HCT116 (cell line): ENCODE measurements at regions not wholly inside any gene's neighbourhood (a gene's known extent, or its start where the extent isn't known, plus 50 kb on each side); places are given as distances from the start of the nearest gene placed in this dataset.

ENCODE experiments used
- ATAC-seq: fragments of 200-7000 bp; cut with Tn5 transposase; 2 replicates; pipeline ENCODE4 v1.9.1; 2020; ENCODE audit warnings: mild to moderate bottlenecking, moderate library complexity
- BruUV-seq: library from RNA; stranded (reverse); fragments of 400-500 nt; replicated peaks from 2 replicates; lab custom pipeline; 2021; lab: Mats Ljungman, UMichigan
- CTCF ChIA-PET: fragments of 300-600 bp; sonication (Branson Sonifier 250); formaldehyde crosslinking; loops from one replicate; lab custom pipeline; 2021; ENCODE audit warnings: antibody characterized with exemption; lab: Charles Lee
- POLR2A ChIA-PET: fragments of 300-600, 350-600 bp; sonication (Branson Sonifier 250); formaldehyde crosslinking; loops from one replicate; lab custom pipeline; 2021; ENCODE audit warnings: antibody characterized with exemption; lab: Charles Lee
- RAD21 ChIA-PET, 2 experiments: fragments of 300-600 bp; sonication (Branson Sonifier 250); formaldehyde crosslinking; loops; one replicate each; lab custom pipeline; 2023; ENCODE audit warnings: low total read pairs in 2 of 2; ENCODE audit not compliant: uncharacterized antibody in 2 of 2, unreplicated experiment in 2 of 2, low non-redundant PET in 1 of 2; lab: Charles Lee
- DNase-seq: peaks from one replicate; pipeline ENCODE4 v3.0.0-alpha.2; 2010; ENCODE audit warnings: low read depth, low spot score
- H2AFZ ChIP-seq: fragments of 200-600 bp; shearing (Covaris generic), sonication (generic); 2 replicates; pipeline ENCODE4 v1.6.1; 2017; ENCODE audit warnings: low read depth, mixed run types, mixed read lengths, antibody characterized with exemption, low read length; ENCODE audit not compliant: poor library complexity, severe bottlenecking
- H3K27ac ChIP-seq: 2 replicates; pipeline ENCODE4 v1.5.1; 2012; ENCODE audit warnings: low read depth, low read length
- H3K27me3 ChIP-seq: fragments of 200-600 bp; sonication (generic); 2 replicates; pipeline ENCODE4 v1.6.1; 2016; ENCODE audit warnings: mixed run types, low read length, mixed read lengths; ENCODE audit not compliant: insufficient read depth
- H3K36me3 ChIP-seq, 2 experiments: fragments of 200-500 bp in 1 of 2; fragments of 200-600 bp in 1 of 2; sonication (Bioruptor generic) in 1 of 2; sonication (generic) in 1 of 2; 2 replicates each; pipeline versions ENCODE4 v1.5.1 to v1.6.1; 2014 to 2016; ENCODE audit warnings: low read length in 2 of 2, inconsistent platforms in 1 of 2, mixed read lengths in 1 of 2, mixed run types in 1 of 2; ENCODE audit not compliant: insufficient read depth in 2 of 2, control insufficient read depth in 1 of 2
- H3K4me1 ChIP-seq, 2 experiments: fragments of 200-600 bp in 1 of 2; sonication (generic) in 1 of 2; 2 replicates each; pipeline versions ENCODE4 v1.5.1 to v1.6.1; 2012 to 2017; ENCODE audit warnings: low read length in 2 of 2, inconsistent platforms in 1 of 2, mild to moderate bottlenecking in 1 of 2, mixed read lengths in 1 of 2, mixed run types in 1 of 2, moderate library complexity in 1 of 2; ENCODE audit not compliant: insufficient read depth in 2 of 2, control insufficient read depth in 1 of 2
- H3K4me2 ChIP-seq: fragments of 200-600 bp; sonication (generic); 2 replicates; pipeline ENCODE4 v1.6.1; 2017; ENCODE audit warnings: mixed run types, low read length, mixed read lengths
- H3K4me3 ChIP-seq, 2 experiments: fragments of 200-600 bp in 1 of 2; sonication (generic) in 1 of 2; replicated peaks in 1 of 2; 2 replicates each; pipeline ENCODE4 v1.5.1; 2011 to 2016; ENCODE audit warnings: low read length in 2 of 2, control low read depth in 1 of 2, low read depth in 1 of 2, mild to moderate bottlenecking in 1 of 2, mixed read lengths in 1 of 2, mixed run types in 1 of 2
- H3K79me2 ChIP-seq: fragments of 200-600 bp; sonication (generic); 2 replicates; pipeline ENCODE4 v1.6.1; 2017; ENCODE audit warnings: mild to moderate bottlenecking, mixed run types, low read length, moderate library complexity, mixed read lengths; ENCODE audit not compliant: insufficient read depth
- H3K9ac ChIP-seq: fragments of 200-600 bp; sonication (generic); 2 replicates; pipeline ENCODE4 v1.6.1; 2016; ENCODE audit warnings: low read length, mixed read lengths
- H3K9me2 ChIP-seq: fragments of 200-600 bp; sonication (generic), shearing (Covaris generic); 2 replicates; pipeline ENCODE4 v1.6.1; 2017; ENCODE audit warnings: mixed run types, mild to moderate bottlenecking, moderate library complexity; ENCODE audit not compliant: insufficient read depth
- H3K9me3 ChIP-seq, 2 experiments: fragments of 200-500 bp in 1 of 2; fragments of 200-600 bp in 1 of 2; sonication (Bioruptor generic) in 1 of 2; sonication (generic) in 1 of 2; 2 replicates each; pipeline ENCODE4 v1.6.1; 2014 to 2017; ENCODE audit warnings: low read length in 2 of 2, mixed read lengths in 2 of 2, inconsistent platforms in 1 of 2, low read depth in 1 of 2, mild to moderate bottlenecking in 1 of 2, mixed run types in 1 of 2, moderate library complexity in 1 of 2; ENCODE audit not compliant: control insufficient read depth in 1 of 2, insufficient read depth in 1 of 2
- H4K20me1 ChIP-seq: fragments of 200-600 bp; sonication (generic), shearing (Covaris generic); 2 replicates; pipeline ENCODE4 v1.6.1; 2017; ENCODE audit warnings: mixed run types, mild to moderate bottlenecking, moderate library complexity; ENCODE audit not compliant: insufficient read depth
- CTCF ChIP-seq, 3 experiments: fragments of 200-600 bp in 1 of 3; sonication (generic) in 1 of 3; IDR thresholded peaks in 2 of 3; conservative IDR thresholded peaks in 1 of 3; 2 replicates each; pipeline ENCODE4 v1.5.1; 2012 to 2017; ENCODE audit warnings: low read depth in 2 of 3, low read length in 2 of 3, antibody characterized with exemption in 1 of 3, borderline replicate concordance in 1 of 3, control low read depth in 1 of 3, mild to moderate bottlenecking in 1 of 3, mixed read lengths in 1 of 3, mixed run types in 1 of 3, moderate library complexity in 1 of 3; ENCODE audit not compliant: insufficient read depth in 1 of 3
- POLR2A ChIP-seq: IDR thresholded peaks from 2 replicates; pipeline ENCODE4 v1.7.0; 2011; ENCODE audit warnings: borderline replicate concordance; ENCODE audit not compliant: insufficient read depth, insufficient read length; ENCODE audit errors: extremely low read depth
- SIN3A ChIP-seq: IDR thresholded peaks from 2 replicates; pipeline ENCODE4 v1.6.1; 2012; ENCODE audit warnings: low read depth
- TCF7L2 ChIP-seq: IDR thresholded peaks from 2 replicates; pipeline ENCODE4 v1.7.0; 2011; ENCODE audit warnings: borderline replicate concordance, inconsistent platforms; ENCODE audit not compliant: insufficient read depth, insufficient read length; ENCODE audit errors: extremely low read depth
- ZNF274 ChIP-seq: fragments of 200-500 bp; sonication (Bioruptor generic); IDR thresholded peaks from 2 replicates; pipeline ENCODE4 v1.6.1; 2014; ENCODE audit warnings: mild to moderate bottlenecking, low read depth, low read length, inconsistent platforms
- intact Hi-C: fragments of 100-400 bp; cut with micrococcal nuclease; formaldehyde crosslinking; loops from 2 replicates; pipeline ENCODE4 v1.10.0; 2022

- Histone ChIP-seq H3K4me2 (no peak overlapping the region), H3K27ac (no peak overlapping the region), H4K20me1 (no peaks in the 10 kb centered on the region), H3K4me1 (peaks cover 0 to 5% of the 10 kb centered on the region in 2 experiments; a peak in 2 of 4 replicates), H3K9me3 (no peaks in the 10 kb centered on the region), H2AFZ (no peak overlapping the region), H3K9ac (no peak overlapping the region), H3K4me3 (no peak overlapping the region), H3K27me3 (no peaks in the 10 kb centered on the region), H3K36me3 (no peaks in the 10 kb centered on the region), H3K79me2 (no peaks in the 10 kb centered on the region), H3K9me2 (no peaks in the 10 kb centered on the region)
- intact Hi-C loops = loop anchor here (10.0 kb wide), 1 partner anchor 346 kb away; the partner anchor contains the start of gene RNF183
- ATAC-seq (no peak), DNase-seq (no peak)
- ChIA-PET POLR2A (no interaction called here), RAD21 (no interaction called here), CTCF (interaction anchor here (1.1 to 1.7 kb wide), 3 partner anchors 32 to 59 kb away, joined by 3 to 6 read pairs (median 4); no protein-coding TSS in a partner anchor)
- TF ChIP-seq CTCF (IDR thresholded peaks at IDR 0.05 in 2 of 3, conservative IDR thresholded peaks at IDR 0.05 in 1 of 3; ENCODE audit: borderline replicate concordance in 1 of 3, insufficient read depth in 1 of 3, low read depth in 2 of 3, low read length in 2 of 3) = no peak
- TF ChIP-seq POLR2A = no peak
- no peak for TF ChIP-seq ZNF274
- TF ChIP-seq SIN3A = no peak
- no peak for TF ChIP-seq TCF7L2
- BruUV-seq = no TSS peak
Observed at GRCh38 chr9:113650207-113651131, 186.9 kb downstream of the RGS3 start.
